IgD-negative memory B cell (primary cell): ENCODE measurements at regions not wholly inside any gene's neighbourhood (a gene's known extent, or its start where the extent isn't known, plus 50 kb on each side); places are given as distances from the start of the nearest gene placed in this dataset.
"Not testable (repeated sequence)": the region's sequence is repeated elsewhere in the genome, so short reads cannot be mapped to it uniquely, and the experiment has no call there.

Source experiments
- H3K27ac Mint-ChIP-seq, 3 donors: one replicate each; pipeline ENCODE4 v1.8.0; 2020 to 2022; ENCODE audit warnings: mild to moderate bottlenecking in 3 of 3, mixed read lengths in 3 of 3, moderate library complexity in 1 of 3
- H3K27me3 Mint-ChIP-seq: one replicate; pipeline ENCODE4 v1.8.0; 2021; ENCODE audit warnings: mixed read lengths
- H3K36me3 Mint-ChIP-seq: one replicate; pipeline ENCODE4 v1.8.0; 2020; ENCODE audit warnings: mild to moderate bottlenecking, mixed read lengths
- H3K4me1 Mint-ChIP-seq, 3 donors: one replicate each; pipeline ENCODE4 v1.8.0; 2020 to 2022; ENCODE audit warnings: mixed read lengths in 3 of 3, mild to moderate bottlenecking in 1 of 3
- H3K4me3 Mint-ChIP-seq, 4 donors: one replicate each; pipeline ENCODE4 v1.8.0; 2020 to 2022; ENCODE audit warnings: mild to moderate bottlenecking in 4 of 4, mixed read lengths in 4 of 4, moderate library complexity in 3 of 4
- H3K9me3 Mint-ChIP-seq, 3 donors: one replicate each; pipeline ENCODE4 v1.8.0; 2020 to 2021; ENCODE audit warnings: mixed read lengths in 3 of 3, mild to moderate bottlenecking in 1 of 3

DNA sequence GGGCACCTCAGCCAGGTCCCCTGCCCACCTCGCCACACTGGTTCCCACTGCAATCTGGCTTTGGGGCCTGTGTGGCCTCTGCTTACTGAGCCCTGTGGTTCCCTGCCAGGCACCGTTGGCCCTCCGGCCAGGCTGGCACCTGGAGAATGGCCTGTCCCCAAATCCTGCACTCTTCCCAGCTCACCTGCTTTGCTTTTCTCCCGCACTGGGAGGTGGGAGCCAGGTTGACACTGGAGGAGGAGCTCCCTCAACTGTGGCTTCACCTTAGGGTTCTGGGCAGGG lies 97.0 kb downstream of the SCGB2B2 start:
- Mint-ChIP-seq H3K27me3 (peaks cover 3% of the 10 kb centered on the region), H3K9me3 (peaks cover 0 to 10% (median 5%) of the 10 kb centered on the region in 3 donors), H3K36me3 (no peaks in the 10 kb centered on the region), H3K27ac (no peak overlapping the region), H3K4me3 (no peak overlapping the region), H3K4me1 (no peaks in the 10 kb centered on the region)

DNA sequence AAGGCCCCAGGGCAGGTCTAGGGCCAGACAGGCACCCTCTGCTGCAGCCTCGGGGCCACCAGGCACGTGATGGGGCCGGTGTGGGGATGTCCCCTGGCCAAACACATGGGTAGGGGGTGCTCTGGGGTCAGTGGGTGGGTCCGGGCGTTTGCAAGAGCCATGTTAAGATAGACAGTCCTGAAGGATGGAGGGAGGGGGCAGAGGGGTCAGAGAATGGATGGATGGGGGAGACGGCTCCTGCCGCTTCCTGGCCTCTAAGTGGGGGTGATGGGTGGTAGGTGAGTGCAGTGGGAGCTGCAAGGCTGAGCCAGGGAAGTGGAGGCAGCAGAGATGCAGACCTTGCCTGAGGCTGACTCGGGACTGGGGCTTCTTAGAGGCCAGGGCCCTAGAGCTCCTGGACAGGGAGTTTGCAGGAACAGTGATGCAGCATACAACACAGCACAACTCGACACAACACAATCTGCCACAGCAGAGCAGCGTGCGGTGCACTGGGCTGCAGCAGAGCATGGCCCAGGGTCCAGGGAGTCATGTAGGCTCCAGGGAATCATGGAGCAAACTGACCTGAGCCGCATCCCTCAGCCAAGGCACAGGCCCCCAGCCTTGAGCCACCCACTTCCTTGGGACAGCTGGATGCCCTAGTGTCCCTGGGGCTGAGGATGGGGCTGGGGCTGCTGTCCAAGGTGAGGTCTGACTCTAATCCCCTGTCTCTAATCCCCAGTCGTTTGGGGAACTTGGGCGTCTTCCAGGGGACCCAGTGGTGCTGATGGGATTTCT lies 97.5 kb downstream of the SCGB2B2 start:
- Mint-ChIP-seq H3K4me3 (no peak overlapping the region), H3K27ac (no peak overlapping the region), H3K4me1 (no peaks in the 10 kb centered on the region), H3K27me3 (peaks cover 3% of the 10 kb centered on the region), H3K36me3 (no peaks in the 10 kb centered on the region), H3K9me3 (peaks cover 0 to 5% (median 5%) of the 10 kb centered on the region in 3 donors)

DNA sequence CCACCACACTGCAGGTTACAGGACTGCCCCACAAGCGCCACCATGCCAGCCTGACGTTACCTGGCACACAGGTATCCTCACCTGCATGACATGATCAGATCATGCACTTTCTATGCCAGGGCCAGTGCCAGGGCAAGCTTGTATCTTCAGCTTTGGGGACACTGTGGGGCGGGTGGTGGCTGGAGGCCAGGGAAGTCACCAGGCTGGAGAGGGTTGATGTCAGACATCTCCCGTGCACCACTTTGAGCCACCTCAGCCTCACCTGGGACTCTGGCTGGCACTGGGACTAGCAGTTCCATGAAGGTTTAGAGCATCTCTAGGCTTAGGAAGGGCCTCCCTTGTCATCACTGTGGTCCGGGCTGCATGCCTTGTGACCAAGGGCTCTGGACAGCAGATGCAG lies 97.2 kb downstream of the WTIP start:
- no peak overlapping the region for H3K4me3 Mint-ChIP-seq
- no peak overlapping the region for H3K27ac Mint-ChIP-seq
- peaks cover 3% of the 10 kb centered on the region for H3K27me3 Mint-ChIP-seq
- peaks cover 0 to 2% (median 0%) of the 10 kb centered on the region in 3 donors for H3K4me1 Mint-ChIP-seq
- no peaks in the 10 kb centered on the region for H3K36me3 Mint-ChIP-seq
- H3K9me3 Mint-ChIP-seq, result peaks cover 0 to 5% (median 4%) of the 10 kb centered on the region in 3 donors

DNA sequence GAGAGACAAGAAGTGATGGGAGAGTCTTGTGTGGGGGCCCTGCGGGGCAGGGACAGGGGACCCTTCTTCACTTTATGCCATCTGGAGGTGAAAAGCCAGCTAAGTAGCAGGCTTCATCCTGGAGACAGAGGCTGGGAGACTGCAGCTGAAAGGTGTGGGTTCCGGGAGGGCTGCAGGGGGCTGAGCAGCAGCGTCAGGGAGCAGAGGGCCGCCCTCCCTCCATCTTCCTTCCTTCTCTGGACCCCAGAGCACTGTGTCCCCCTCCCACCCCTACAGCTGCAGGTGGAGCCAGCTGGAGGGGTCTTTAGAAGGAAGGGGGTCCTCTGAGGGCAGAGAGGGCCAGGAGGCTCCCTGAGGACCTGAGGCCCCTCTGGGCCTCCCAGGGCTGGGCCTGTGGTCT lies 96.6 kb downstream of the WTIP start:
- no peak overlapping the region for H3K27ac Mint-ChIP-seq
- H3K4me1 Mint-ChIP-seq, result peaks cover 0 to 2% (median 0%) of the 10 kb centered on the region in 3 donors
- peaks cover 3% of the 10 kb centered on the region for H3K27me3 Mint-ChIP-seq
- H3K4me3 Mint-ChIP-seq, result peak overlapping the region in 1 of 4 donors; percentile 33
- peaks cover 0 to 8% (median 5%) of the 10 kb centered on the region in 3 donors for H3K9me3 Mint-ChIP-seq
- H3K36me3 Mint-ChIP-seq, result no peaks in the 10 kb centered on the region

DNA sequence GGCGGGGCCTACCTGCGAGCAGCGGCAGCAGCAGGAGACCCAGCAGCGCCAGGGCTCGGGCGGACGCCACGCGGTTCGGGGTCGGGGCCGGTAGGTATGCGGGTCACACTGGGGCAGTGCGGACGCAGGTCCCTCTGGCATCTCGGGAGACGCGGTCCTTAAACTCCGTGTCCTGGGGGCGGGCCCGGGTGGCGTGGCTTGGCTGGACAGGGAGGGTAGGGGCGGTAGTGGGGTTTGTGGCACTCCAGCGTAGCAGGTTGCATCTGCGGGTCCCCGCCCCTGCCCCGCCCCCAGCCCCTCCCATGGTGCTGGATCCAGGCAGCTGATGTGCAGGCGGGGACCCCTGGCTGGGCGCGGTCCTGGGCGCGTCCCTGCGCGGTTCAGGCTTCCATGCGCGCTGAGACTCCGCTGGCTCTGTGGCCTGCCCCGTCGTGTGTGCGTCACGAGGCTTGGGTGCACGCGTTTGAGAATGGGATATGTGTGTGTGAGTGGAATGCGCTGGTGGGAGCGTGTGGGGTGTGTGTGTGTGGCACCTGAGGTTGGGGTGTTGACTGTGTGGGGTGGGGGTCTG lies 96.1 kb downstream of the WTIP start:
- peaks cover 3 to 8% (median 7%) of the 10 kb centered on the region in 3 donors for H3K9me3 Mint-ChIP-seq
- H3K27ac Mint-ChIP-seq, result no peak overlapping the region
- H3K27me3 Mint-ChIP-seq, result peaks cover 3% of the 10 kb centered on the region

DNA sequence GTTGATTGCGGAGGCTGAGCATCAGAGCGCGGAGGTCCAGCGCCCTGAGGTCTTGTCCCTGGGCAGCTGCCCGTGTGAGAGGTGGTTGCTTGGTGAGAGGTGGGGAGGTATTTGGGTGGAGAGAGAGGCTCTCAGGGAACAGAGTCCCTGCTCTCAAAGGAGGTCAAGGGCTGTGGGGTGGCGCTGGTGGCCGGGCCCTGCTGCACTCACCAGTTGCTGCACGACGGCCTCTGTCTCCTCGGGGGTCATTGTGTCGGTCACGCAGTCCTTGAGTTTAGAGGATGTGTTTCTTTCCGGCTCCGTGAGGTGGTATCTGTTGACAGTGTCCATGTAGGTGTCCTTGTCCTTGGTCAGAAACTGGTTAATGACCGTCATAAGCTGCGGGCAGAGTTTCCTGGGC lies 95.5 kb downstream of the WTIP start:
- peaks cover 3% of the 10 kb centered on the region for H3K27me3 Mint-ChIP-seq
- peaks cover 3 to 8% (median 7%) of the 10 kb centered on the region in 3 donors for H3K9me3 Mint-ChIP-seq
- H3K27ac Mint-ChIP-seq, result no peak overlapping the region
- no peaks in the 10 kb centered on the region for H3K36me3 Mint-ChIP-seq
- no peak overlapping the region for H3K4me3 Mint-ChIP-seq
- peaks cover 0 to 2% (median 0%) of the 10 kb centered on the region in 3 donors for H3K4me1 Mint-ChIP-seq

More for the DNA sequence above, 96.1 kb downstream of the WTIP start:
- Mint-ChIP-seq H3K4me1 (peaks cover 0 to 2% (median 0%) of the 10 kb centered on the region in 3 donors), H3K4me3 (no peak overlapping the region), H3K36me3 (no peaks in the 10 kb centered on the region)

DNA sequence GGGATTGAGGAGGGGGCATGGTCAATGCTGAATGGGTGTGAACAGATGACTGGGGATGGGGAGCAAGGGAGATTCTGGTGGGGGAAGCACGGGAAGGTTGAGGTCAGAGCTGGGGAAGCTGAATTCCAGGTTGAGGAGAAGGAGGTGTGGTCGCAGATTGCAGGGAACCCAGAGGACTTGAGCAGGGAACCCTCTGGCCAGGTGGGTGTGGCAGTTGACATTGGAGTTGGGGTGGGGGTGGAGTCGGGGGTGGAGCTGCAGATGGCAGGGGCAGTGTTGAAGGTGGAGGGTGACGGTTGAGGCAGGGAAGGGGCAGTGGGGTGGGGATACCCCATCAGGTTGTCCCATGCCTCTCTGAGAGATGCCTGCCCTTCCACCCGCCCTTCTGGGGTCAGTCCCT lies 94.7 kb downstream of the WTIP start:
- no peak overlapping the region for H3K4me3 Mint-ChIP-seq
- peaks cover 0 to 2% (median 0%) of the 10 kb centered on the region in 3 donors for H3K4me1 Mint-ChIP-seq
- peaks cover 3 to 8% (median 8%) of the 10 kb centered on the region in 3 donors for H3K9me3 Mint-ChIP-seq
- H3K27ac Mint-ChIP-seq, result no peak overlapping the region
- H3K36me3 Mint-ChIP-seq, result no peaks in the 10 kb centered on the region
- peaks cover 3% of the 10 kb centered on the region for H3K27me3 Mint-ChIP-seq

DNA sequence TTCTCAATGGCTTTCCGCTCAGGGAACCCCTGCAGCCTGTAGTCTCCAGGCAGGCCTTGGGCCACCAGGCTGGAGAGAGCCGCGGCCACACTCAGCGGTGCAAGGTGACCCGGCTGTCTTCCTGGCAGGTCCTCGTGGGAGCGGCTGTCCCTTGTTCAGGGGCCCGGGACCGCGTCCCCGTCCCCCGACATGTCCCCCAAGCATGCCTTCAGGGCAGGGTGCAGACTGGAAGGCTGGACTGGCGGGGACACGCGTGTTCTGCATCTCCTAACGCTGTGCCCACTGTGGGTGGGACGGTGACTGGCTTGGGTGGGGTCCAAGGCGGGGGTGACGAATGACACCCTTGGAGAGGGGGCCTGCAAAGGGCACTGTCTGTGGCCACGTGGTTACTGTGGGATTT lies 93.6 kb downstream of the WTIP start:
- Mint-ChIP-seq H3K4me1 (peaks cover 0 to 2% (median 0%) of the 10 kb centered on the region in 3 donors), H3K27me3 (peaks cover 3% of the 10 kb centered on the region), H3K36me3 (no peaks in the 10 kb centered on the region), H3K9me3 (peaks cover 3 to 13% (median 7%) of the 10 kb centered on the region in 3 donors), H3K27ac (no peak overlapping the region), H3K4me3 (no peak overlapping the region)

DNA sequence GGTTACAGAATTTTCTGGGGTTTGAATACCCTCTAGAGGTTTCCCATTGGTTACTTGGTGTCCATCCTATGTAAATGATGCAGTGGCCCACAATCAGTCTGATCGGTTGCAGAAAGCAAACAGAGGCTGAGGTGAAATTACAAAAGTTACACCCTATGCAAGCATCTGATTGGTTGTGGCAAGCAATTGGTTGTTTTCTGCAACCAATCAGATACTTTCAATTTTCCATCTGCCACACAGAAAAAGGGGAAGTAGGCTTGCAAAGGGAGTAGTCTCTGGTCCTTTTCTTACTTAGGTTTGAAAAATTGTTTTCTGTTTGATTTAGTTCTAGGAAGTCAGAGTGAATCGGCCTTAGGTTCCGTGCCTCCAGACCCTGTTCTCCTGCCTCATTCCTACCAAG lies 93.1 kb downstream of the WTIP start:
- H3K9me3 Mint-ChIP-seq, result peaks cover 3 to 14% (median 8%) of the 10 kb centered on the region in 3 donors
- H3K27me3 Mint-ChIP-seq, result peaks cover 3% of the 10 kb centered on the region
- H3K4me1 Mint-ChIP-seq, result peaks cover 0 to 2% (median 0%) of the 10 kb centered on the region in 3 donors
- no peaks in the 10 kb centered on the region for H3K36me3 Mint-ChIP-seq
- H3K27ac Mint-ChIP-seq, result no peak overlapping the region
- no peak overlapping the region for H3K4me3 Mint-ChIP-seq

DNA sequence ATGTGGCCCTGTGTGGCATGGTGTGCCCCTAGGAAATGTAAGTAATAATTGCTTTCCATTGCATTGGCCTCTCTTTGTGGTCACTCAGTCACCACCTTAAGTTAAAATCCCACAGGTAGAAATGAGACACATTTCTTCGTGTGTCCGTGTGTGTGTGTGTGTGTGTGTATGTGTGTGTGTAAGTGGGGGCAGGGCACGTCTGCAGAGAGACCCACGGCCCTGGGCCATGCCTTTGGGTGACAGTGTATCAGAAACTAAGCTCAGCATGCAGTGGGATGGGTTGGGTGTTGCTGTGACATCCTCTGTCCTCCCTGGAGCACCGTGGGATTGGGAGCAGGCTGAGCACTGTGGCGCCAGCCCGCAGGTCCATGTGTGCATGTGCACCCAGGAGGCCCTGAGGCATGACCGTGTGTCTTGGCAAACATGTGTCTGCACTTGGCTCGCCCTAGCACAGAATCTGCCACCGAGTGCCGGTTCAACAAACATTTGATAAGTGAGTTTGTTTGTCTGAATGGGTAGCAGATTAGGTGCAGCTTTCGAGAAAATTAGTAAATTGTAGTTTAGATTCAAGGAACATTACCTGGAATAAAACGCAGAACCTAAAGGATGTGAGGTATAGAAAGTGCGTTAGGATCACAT lies 91.8 kb downstream of the WTIP start:
- Mint-ChIP-seq H3K4me3 (peak overlapping the region in 1 of 4 donors; percentile 60), H3K36me3 (no peaks in the 10 kb centered on the region), H3K27ac (no peak overlapping the region), H3K4me1 (peaks cover 0 to 2% (median 0%) of the 10 kb centered on the region in 3 donors), H3K27me3 (peaks cover 3% of the 10 kb centered on the region), H3K9me3 (peaks cover 3 to 14% (median 12%) of the 10 kb centered on the region in 3 donors)

DNA sequence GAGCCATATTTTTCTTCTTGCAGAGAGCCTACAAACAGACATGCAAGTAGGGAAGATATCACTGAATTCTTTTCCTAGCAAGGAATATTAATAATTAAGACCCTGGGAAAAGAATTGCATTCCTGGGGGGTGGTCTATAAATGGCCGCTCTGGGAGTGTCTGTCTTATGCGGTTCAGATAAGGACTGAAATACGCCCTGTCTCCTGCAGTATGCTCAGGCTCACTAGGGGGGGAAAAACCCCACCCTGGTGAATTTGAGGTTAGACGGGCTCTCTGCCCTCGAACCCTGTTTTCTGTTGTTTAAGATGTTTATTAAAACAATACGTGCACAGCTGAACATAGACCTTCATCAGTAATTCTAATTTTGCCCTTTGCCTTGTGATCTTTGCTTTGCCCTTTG lies 88.6 kb downstream of the WTIP start:
- not testable (repeated sequence) for H3K4me3 Mint-ChIP-seq, H3K4me1 Mint-ChIP-seq, H3K27ac Mint-ChIP-seq, H3K27me3 Mint-ChIP-seq, H3K36me3 Mint-ChIP-seq
- H3K9me3 Mint-ChIP-seq, result peaks cover 6 to 28% (median 21%) of the 10 kb centered on the region in 3 donors

DNA sequence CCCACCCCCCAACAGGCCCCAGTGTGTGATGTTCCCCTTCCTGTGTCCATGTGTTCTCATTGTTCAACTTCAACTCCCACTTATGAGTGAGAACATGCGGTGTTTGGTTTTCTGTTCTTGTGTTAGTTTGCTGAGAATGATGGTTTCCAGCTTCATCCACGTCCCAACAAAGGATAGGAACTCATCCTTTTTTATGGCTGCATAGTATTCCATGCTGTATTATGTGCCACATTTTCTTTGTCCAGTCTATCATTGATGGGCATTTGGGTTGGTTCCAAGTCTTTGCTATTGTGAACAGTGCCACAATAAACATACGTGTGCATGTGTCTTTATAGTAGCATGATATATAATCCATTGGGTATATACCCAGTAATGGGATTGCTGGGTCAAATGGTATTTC lies 80.8 kb downstream of the WTIP start:
- not testable (repeated sequence) for H3K4me1 Mint-ChIP-seq, H3K27ac Mint-ChIP-seq
- peaks cover 4 to 19% (median 18%) of the 10 kb centered on the region in 3 donors for H3K9me3 Mint-ChIP-seq

More for the DNA sequence above, 80.8 kb downstream of the WTIP start:
- not testable (repeated sequence) for H3K27me3 Mint-ChIP-seq, H3K4me3 Mint-ChIP-seq, H3K36me3 Mint-ChIP-seq
